ENCODE measurements at regions not wholly inside any gene's neighbourhood (a gene's known extent, or its start where the extent isn't known, plus 50 kb on each side); places are given as distances from the start of the nearest gene placed in this dataset.

GRCh38 chr4:36712013-36712412 lies 430.6 kb downstream of the DTHD1 start:
- TF ChIP-seq CTCF (conservative IDR thresholded peaks at IDR 0.05; ENCODE audit: low read depth, low read length) = no peak
- DNase-seq (ENCODE audit: low read depth) = no peak
- no peak overlapping the region for H3K4me3 ChIP-seq (ENCODE audit: low read depth, low read length)

- DNase-seq (ENCODE audit: low read depth) = no peak
- no peak for TF ChIP-seq CTCF (conservative IDR thresholded peaks at IDR 0.05; ENCODE audit: low read depth, low read length)
- no peak overlapping the region for H3K4me3 ChIP-seq (ENCODE audit: low read depth, low read length)
Measured at GRCh38 chr4:36716874-36717273, 435.5 kb downstream of the DTHD1 start.

GRCh38 chr4:36719425-36719824 lies 438.0 kb downstream of the DTHD1 start:
- DNase-seq (ENCODE audit: low read depth) = no peak
- no peak for TF ChIP-seq CTCF (conservative IDR thresholded peaks at IDR 0.05; ENCODE audit: low read depth, low read length)
- no peak overlapping the region for H3K4me3 ChIP-seq (ENCODE audit: low read depth, low read length)

- no peak overlapping the region for H3K4me3 ChIP-seq (ENCODE audit: low read depth, low read length)
- no peak for TF ChIP-seq CTCF (conservative IDR thresholded peaks at IDR 0.05; ENCODE audit: low read depth, low read length)
- no peak for DNase-seq (ENCODE audit: low read depth)
Measured at GRCh38 chr4:36722986-36723385, 441.6 kb downstream of the DTHD1 start.

GRCh38 chr4:36734334-36734733 lies 452.9 kb downstream of the DTHD1 start:
- no peak for DNase-seq (ENCODE audit: low read depth)
- no peak overlapping the region for H3K4me3 ChIP-seq (ENCODE audit: low read depth, low read length)
- TF ChIP-seq CTCF (conservative IDR thresholded peaks at IDR 0.05; ENCODE audit: low read depth, low read length) = no peak

GRCh38 chr4:36737691-36738090 lies 456.3 kb downstream of the DTHD1 start:
- no peak for DNase-seq (ENCODE audit: low read depth)
- no peak for TF ChIP-seq CTCF (conservative IDR thresholded peaks at IDR 0.05; ENCODE audit: low read depth, low read length)

GRCh38 chr4:36740796-36741310 lies 459.4 kb downstream of the DTHD1 start:
- TF ChIP-seq CTCF (conservative IDR thresholded peaks at IDR 0.05; ENCODE audit: low read depth, low read length) = no peak
- H3K4me3 ChIP-seq (ENCODE audit: low read depth, low read length) = no peak overlapping the region

More at GRCh38 chr4:36737691-36738090, 456.3 kb downstream of the DTHD1 start:
- no peak overlapping the region for H3K4me3 ChIP-seq (ENCODE audit: low read depth, low read length)

More at GRCh38 chr4:36740796-36741310, 459.4 kb downstream of the DTHD1 start:
- DNase-seq (ENCODE audit: low read depth) = no peak

Measured in epithelial cell of proximal tubule (primary cell).